ENCODE measurements at regions not wholly inside any gene's neighbourhood (a gene's known extent, or its start where the extent isn't known, plus 50 kb on each side); places are given as distances from the start of the nearest gene placed in this dataset.
A peak's percentile ranks its signal among the peaks of the same experiment; 100 is the strongest.
"Not testable (repeated sequence)": the region's sequence is repeated elsewhere in the genome, so short reads cannot be mapped to it uniquely, and the experiment has no call there.

DNA sequence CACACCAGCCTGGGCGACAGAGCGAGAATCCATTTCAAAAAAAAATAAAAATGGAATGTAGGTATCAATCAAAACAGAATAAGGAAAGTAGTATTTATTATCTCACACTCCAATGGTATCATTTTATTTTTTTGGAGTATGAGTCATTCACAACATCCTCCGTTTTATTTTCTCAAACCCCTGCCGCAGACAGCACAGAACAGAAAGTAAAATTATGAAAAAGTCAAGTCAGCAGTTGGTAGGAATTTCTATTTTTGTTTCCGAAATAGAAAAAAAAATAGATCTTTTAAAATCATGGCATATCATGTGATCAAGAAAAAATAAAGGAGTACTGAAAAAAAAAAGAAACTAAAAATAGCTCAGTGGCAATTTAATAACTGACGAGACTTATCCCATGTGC, 490.7 kb upstream of the TENM3 start:
- DNase-seq (ENCODE audit: low spot score) = no peak

DNA sequence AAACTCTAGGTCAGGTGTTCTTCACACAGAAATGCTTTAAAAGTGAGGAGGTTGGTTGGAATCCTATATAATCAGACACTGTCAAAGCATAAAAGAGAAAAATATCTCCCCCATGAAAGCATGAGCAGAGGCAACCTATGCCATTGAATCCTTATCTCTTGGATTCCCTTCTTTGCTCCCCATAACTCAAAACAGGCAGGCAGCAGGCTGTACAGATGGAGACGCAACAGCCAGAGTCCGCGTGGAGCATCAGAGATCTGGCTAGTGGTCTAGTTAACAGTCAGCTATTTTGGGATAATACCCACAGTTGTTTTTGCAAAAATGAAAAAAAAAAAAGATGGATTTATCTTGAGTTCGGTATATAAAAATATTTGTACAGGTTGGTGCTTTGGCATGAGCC, 490.0 kb upstream of the TENM3 start:
- DNase-seq (ENCODE audit: low spot score) = no peak

DNA sequence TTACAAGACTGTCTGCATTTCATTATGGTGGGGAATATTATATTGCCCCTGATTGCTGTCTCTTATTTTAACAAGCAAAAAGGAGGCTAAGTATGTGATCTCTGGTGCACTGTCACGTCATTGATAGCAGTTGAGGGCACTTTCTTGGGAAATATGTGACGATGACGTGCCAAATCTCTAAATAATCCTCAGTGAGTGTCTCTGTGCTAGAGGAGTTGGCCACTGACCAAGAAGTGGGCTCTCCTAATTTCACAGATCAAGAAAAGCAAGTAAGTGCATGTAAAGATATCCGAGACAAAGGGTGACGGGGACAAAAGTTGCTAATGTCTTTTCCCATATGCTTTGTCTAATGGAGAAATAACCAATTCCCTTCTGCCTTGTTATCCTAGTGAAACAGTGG, 487.4 kb upstream of the TENM3 start:
- DNase-seq (ENCODE audit: low spot score) = peak; percentile 2

DNA sequence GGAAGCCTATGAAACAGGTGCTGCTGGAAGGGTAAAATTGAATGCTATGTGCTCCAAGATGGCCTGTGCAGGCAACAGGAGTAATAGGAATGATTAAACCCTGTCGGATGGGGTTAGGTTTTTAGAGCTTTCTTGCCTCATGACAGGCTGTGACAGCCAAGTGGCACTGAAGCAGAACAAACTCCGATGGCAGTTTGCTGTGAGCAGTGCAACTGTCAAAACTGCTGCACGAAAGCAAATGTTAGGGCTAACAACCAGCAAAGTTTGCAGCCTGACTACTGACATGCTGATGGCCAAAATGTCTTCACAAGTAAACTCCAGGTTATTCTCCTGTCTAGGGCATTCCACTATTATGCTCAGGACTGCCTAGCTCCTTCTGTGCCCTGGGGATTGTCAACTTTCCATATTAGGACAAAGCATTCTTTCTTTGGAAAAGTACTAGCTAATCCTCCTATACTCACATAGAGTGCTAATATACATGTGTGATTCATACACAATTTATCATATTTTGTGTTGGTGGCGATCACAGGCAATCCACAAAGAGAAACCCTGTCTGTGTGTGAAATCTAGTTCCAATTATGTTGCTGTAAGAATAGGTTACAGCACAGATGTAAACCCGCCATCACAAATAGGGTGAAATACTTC, 486.6 kb upstream of the TENM3 start:
- peak; percentile 24 for DNase-seq (ENCODE audit: low spot score)

DNA sequence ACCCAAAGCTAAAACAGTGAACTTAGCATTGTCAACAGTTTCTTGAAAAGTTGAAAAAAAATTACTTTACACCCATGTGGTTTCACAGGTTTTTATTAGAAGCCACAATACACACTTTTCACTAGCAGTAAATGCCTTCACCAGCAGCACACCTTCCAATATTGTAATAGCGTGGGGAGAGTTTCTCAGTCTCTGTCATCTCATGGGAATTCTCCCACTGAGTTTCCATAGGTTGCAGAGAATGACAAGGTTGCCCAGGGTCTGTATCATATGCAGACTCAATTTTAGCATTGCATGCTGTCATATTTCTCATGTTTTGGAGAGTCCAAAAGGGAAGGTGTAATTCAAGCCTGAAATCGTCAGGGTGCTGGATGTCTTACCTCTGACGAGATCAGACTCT, 486.1 kb upstream of the TENM3 start:
- no peak for DNase-seq (ENCODE audit: low spot score)

DNA sequence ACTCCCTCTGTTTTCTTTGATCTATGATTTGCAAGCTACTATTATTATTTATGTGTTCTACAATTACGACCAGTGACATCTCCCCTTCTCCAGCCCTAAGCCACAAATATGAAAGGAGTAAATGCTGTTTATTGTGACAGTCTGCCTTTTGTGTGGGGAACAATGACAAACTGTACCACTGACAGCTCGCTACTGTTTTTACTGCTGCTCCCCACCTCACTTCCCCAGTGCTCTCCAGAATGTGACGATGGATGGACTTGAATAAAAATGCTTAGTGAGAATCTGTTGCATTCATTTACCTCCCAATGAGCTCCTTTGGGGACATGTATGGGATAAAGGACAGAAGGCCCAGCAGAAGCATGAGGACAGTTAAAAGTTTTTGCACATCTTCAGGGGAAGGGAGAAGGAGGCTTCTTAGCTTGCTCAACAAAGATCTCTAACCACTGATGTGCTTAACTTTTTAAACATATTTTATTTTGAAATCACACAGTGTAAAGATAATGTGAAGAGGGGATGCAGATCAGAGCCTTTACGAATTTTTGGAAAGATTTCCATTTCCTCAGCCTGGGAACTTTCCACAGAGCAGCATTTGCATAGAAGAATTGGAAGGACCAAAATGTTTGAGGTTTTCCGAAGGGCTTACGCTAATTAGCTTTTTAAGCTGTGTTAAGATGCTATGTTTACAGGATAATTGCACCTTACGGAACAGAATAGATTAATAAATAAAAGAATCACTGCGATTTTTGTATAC, 485.1 kb upstream of the TENM3 start:
- peak; percentile 61 for DNase-seq (ENCODE audit: low spot score)

DNA sequence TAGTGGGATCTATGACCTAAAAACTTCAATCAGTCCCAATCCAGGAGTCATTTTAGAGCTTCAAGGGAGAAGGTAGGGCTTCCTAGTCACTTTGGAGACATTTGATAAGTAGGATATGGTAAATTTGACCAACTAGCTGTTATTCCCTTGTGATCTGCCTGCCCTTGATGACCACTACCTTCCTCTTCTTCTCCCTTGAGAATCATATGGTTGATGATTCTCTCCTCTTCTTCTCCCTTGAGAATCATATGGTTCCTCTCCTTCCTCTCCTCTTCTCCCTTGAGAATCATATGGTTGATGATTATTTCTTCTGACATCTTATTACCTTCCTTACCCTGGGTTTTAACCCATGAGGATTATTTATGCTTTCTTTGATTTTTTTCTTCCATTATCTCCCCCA, 482.6 kb upstream of the TENM3 start:
- no peak for DNase-seq (ENCODE audit: low spot score)

DNA sequence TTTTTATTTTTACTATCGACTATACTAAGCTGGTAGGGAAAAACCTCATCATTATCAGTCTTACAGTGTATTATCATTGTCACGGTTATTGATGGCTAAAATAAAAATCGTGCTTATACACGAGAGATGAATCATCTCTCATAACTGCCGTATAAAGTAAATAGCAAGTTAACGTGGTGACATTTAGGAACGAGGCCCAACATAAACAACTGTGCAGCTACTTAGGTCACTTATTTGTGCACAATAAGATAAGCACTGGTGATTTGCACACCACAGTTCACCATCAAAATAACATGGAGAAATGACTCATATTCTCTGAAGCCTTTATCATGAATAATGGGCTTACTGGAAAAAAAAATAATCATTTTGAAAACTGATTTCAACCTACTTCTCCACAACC, 482.0 kb upstream of the TENM3 start:
- no peak for DNase-seq (ENCODE audit: low spot score)

DNA sequence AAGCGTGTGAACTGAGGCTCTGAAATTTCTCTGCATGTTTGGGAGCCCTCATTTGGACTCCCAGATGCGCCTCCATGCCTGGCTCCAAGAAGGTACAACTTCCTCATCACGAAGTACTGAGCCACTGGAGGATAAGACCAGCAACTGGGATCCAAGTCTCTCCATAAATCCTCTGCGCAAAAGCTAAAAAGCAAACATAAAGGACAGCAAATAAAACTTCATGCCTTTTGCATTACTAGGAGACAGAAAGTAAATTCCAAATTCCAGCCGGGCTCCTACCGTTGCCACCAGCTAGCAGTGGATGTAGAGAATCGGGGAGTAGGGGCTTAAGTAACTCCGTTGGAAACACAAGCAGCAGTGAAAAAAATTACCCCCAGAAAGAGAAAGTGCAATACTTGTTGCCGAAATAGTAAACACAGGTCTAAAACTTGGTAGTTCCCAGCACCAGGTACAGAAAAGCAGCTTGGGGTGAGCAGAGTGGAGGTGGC, 477.1 kb upstream of the TENM3 start:
- no peak for DNase-seq (ENCODE audit: low spot score)

DNA sequence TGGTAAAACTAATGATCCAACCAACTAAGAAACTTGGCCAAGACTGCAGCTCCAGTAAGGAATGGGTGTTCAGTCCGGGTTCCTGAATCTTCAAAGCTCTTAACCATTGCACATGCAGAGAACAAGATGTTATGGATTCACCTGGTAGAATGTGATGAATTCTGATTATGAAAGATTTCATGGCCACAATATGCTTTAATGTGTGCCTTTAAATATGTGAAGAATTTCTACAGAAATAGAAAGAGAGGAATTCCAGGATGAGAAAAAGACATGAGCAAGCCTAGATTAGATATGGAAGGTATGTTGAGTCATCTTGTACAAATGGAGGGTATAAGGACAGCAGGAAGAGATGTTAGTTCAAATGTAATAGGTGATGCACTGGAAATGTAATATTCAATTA, 472.2 kb upstream of the TENM3 start:
- no peak for DNase-seq (ENCODE audit: low spot score)

DNA sequence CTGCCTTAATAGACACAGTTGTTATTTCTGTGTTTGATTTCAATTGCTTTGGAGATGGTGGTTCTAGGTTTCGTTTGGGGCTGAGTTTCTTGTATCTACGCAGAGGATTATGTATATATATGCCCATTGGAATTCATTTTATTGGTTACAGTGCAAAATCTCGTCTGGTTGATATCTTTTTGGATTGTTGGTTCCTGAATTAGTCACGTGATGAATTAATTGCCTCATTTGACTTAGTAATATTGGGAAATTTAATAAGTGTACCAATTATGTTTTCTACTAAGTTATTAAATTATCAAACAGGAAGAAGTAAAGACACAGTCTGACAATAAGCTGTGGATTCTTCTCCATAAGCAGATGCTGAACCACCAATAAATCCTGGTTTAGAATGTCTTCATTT, 467.9 kb upstream of the TENM3 start:
- DNase-seq (ENCODE audit: low spot score) = no peak

DNA sequence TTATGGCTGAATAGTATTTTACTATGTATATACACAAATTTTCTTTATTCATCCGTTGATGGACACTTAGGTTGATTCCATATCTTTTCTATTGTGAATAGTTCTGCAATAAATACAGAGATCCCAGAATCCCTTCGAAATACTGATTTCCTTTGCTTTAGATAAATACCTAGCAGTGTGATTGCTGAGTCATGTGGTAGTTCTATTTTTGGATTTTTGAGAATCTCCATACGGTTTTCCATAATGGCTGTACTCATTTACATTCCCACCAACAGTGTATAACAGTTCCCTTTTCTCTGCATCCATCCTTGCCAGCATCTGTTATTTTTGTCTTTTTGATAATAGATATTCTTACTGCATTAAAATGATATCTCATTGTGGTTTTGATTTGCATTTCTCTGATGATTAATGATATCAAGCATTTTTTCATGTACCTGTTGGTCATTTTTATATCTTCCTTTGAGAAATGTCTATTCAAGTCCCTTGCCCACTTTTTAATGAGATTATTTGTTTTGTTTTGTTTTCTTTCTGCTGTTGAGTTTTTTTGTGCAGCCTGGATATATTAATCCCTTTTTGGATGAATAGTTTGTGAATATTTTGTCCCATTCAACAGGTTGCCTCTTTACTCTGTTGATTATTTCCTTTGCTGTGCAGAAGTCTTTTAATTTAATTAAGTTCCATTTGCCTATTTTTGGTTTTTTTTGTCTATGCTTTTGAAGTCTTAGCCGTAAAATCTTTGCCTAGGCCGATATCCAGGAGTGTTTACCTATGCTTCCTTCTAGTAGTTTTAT, 466.7 kb upstream of the TENM3 start:
- DNase-seq (ENCODE audit: low spot score) = no peak

DNA sequence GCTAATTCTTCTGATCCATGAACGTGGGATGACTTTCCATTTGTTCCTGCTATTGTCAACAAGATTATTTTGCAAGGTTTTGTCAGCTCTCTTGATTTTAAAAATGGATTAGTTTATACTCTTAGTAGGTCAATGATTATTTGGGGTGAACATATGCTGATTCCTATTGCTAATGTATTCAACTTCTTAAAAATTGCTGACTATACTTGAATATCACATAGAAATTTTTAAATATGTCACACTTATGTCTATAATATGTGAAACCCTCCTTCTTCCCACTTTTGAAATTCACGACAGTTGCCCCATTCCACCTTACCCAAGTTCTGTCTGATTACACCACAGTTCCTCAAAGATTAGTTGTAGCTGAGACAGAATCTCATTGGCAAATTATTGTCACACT, 465.7 kb upstream of the TENM3 start:
- no peak for DNase-seq (ENCODE audit: low spot score)

DNA sequence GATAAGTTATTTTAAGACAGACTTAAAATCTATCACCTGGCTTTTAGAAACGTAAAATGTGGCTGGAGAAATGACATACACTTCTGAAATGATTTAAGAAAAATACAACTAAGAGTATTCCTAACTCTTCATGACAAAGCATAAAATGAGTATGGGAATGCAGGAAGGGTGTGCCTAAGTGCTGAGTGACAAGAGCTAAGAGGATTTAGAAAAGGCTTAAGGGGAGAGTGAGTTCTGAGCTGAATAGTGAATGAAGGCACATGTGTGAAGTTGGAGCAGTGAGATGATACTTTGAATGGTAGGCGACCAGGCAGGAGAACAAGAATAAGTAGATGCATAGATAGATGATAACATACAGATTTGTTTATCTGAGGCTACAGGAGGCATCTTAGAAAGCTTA, 458.3 kb upstream of the TENM3 start:
- DNase-seq (ENCODE audit: low spot score) = no peak

DNA sequence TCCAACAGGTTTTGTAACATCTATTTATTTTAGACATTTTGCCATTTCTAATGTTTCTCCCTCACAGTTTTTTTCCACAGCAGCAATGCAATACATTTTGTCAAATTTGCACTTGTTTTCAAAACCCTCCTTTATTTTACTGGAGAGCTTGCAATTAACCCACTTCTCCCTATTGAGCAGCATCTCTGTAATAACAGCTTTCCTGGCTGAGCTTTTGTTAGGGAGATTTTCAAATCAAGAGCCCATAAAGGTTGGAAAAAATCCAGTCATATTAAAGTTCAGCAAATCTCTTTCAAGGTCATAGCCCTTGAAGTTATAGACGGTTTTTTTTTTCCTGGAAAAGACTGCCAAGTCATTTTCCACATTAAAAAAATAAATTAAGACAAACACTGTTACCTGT, 450.6 kb upstream of the TENM3 start:
- no peak for DNase-seq (ENCODE audit: low spot score)

DNA sequence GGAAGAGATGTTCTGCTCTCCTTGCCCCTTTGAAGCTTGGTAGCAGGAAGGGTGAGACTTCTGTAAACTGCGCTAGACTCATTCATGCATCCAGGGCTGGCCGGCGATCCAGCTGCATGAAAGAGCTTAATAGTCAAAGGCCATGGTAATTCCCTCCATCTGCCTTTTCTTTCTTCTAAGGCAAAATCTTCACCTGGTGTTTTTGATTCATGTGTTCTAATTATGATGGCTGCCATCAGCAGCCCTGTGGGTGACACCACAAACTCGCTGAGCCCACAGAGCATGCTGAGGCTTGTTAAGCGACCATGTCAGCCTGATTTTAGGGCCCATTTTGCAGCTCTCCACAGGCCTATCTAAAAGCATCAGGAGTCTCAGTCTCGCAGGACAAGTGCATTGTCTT, 450.1 kb upstream of the TENM3 start:
- DNase-seq (ENCODE audit: low spot score) = no peak

DNA sequence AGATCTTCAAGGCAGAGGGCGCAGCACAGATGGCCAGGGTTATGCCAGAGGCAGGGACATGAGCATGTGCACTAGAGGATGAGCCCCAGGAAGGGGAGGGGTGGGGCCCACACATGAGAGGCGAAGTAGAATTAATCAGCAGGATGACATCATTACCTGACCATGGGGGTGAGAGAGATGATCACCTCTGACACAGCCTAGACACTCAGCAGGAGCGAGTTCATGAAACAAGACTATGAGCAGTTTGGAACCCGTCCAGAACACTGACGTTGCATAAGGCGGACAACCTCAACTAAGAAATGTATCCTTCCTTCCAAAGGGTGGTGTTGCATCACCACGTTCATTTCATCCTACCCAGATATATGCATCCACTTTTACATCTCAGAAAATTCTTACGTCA, 446.7 kb upstream of the TENM3 start:
- no peak for DNase-seq (ENCODE audit: low spot score)

DNA sequence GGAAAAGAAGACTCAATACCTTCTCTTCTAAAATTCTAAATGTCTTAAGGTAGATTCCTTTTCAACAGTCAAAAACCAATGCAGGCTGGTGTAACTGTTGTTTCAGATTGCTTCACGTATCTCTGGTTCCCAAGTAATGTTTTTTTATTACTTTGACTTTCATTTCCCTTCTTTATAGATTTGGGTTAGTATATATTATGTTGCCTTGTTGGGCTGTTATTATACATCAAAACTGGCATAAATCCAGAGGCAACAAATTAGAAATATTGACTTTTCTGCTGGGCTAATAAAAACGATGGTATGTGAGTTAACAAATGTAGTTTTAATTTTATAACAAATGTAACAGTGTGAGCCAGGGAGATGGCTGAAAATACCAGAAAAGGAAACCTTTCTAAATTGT, 444.7 kb upstream of the TENM3 start:
- DNase-seq (ENCODE audit: low spot score) = no peak

DNA sequence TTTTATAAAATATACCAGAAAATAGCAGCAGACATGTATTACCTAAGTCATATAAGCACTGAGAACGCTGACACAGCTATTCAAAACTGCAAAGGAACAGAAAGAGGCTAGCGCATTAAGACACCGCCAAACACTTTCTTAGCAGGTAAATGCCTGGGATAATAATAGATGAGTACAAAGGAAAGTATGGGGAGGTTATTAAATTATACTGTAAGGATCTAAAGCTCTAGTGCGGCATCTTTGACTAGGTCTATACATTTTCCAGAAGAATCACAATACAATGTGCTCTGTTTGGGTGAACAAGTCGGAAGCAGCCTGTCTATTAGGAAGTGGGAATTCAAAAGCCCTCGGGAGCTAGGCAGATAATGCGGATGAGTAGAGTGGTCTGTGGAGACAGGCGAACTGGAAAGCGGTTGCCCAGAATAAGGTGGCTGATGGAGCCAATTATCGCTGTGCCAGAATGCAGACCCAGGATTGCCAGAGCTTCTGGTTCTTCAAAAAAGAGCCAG, 443.6 kb upstream of the TENM3 start:
- DNase-seq (ENCODE audit: low spot score) = no peak

DNA sequence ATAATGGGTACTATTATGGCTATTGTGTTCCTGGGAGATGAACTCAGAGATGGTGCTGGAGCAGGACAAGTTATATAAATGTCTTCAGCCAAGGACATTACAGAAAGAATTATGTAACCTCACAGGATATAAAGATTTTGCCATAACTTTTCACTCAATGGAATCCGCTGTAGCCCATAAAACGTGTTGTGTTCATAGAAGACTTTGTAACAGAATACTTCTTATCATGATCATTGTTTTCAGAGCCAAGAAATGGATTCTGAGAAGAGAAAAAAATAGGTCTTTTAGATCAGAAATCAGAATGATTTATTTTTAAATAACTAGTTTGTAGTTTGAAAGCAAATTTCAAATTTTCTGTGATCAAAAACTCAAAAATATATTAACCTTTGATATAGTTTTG, 441.0 kb upstream of the TENM3 start:
- no peak for DNase-seq (ENCODE audit: low spot score)

DNA sequence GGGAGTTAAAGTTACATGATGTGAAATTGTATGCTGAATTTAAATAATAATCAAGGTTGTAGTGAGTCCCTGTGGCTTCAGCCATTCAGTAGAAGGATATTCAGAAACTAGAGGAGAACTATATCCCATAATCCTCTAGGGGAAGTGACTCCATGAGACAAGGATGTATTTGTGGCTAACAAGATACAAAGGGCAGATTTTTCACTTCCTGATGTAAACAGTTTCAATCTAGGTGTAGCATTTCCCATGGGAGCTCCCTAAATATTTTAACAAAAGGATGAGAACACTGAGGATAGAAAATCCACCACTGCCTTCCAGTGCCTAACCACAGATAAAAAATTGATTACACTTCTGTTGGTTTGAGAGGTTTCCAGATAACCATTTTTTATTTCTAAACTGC, 435.4 kb upstream of the TENM3 start:
- no peak for DNase-seq (ENCODE audit: low spot score)

DNA sequence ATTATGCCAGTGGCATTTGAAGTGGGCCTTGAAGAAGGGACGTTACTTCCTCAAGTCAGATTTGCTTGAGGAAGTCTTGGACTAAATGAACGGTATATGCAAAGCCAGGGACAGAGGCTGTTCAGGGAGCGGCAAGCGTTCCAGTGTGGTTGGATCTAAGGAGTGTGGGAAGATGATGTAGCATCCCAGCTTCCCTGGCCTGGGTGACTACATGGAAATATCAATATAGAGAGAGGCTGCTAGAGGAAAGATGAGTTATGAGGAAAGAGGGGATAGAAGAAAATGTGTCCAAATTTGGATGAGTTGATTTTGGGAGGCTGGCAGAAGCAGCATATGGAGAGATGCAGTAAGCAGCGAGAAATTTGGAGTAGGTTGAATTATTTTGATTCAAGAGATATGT, 432.5 kb upstream of the TENM3 start:
- DNase-seq (ENCODE audit: low spot score) = no peak

DNA sequence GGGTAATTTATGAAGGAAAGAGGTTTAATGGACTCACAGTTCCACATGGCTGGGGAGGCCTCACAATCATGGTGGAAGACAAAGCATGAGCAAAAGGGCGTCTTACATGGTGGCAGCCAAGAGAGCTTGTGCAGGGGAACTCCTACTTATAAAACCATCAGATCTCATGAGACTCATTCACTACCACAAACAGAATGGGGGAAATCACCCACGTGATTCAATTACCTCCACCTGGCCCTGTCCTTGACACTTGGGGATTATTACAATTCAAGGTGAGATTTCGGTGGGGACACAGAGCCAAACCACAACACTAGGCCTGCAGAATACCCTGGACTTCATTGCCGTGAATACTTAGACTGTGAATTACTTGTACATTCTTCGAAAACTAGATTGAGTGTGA, 431.7 kb upstream of the TENM3 start:
- DNase-seq (ENCODE audit: low spot score) = not testable (repeated sequence)

Measured in globus pallidus (tissue), 1 donor.